AG04450 (cell line): ENCODE measurements at regions not wholly inside any gene's neighbourhood (a gene's known extent, or its start where the extent isn't known, plus 50 kb on each side); places are given as distances from the start of the nearest gene placed in this dataset.

ENCODE experiments used
- CTCF ChIA-PET: fragments of 300-600, 350-600 bp; formaldehyde crosslinking; extraction: SDS; loops from one replicate; lab custom pipeline; 2022; ENCODE audit warnings: antibody characterized with exemption, inconsistent platforms; lab: Charles Lee
- POLR2A ChIA-PET: fragments of 350-600 bp; formaldehyde crosslinking; extraction: SDS; loops from one replicate; lab custom pipeline; 2021; ENCODE audit warnings: antibody characterized with exemption, inconsistent platforms; lab: Yijun Ruan, JAX
- DNase-seq: peaks from one replicate; pipeline ENCODE4 v3.0.0-alpha.2; 2011; ENCODE audit warnings: low read depth, low spot score
- H3K27ac ChIP-seq: one replicate; pipeline ENCODE4 v1.5.1; 2012; ENCODE audit warnings: low read depth, low read length, control low read depth
- H3K27me3 ChIP-seq: one replicate; pipeline ENCODE4 v1.6.0; 2012; ENCODE audit warnings: low read length; ENCODE audit not compliant: control insufficient read depth, insufficient read depth
- H3K4me3 ChIP-seq: 2 replicates; pipeline ENCODE4 v1.5.1; 2011; ENCODE audit warnings: mild to moderate bottlenecking, low read depth, low read length, control low read depth
- H3K9me3 ChIP-seq: 2 replicates; pipeline ENCODE4 v1.5.1; 2012; ENCODE audit warnings: low read length; ENCODE audit not compliant: control insufficient read depth, insufficient read depth
- CTCF ChIP-seq: IDR thresholded peaks from 2 replicates; pipeline ENCODE4 v1.5.1; 2011; ENCODE audit warnings: low read depth, low read length, control low read depth, inconsistent platforms

DNA sequence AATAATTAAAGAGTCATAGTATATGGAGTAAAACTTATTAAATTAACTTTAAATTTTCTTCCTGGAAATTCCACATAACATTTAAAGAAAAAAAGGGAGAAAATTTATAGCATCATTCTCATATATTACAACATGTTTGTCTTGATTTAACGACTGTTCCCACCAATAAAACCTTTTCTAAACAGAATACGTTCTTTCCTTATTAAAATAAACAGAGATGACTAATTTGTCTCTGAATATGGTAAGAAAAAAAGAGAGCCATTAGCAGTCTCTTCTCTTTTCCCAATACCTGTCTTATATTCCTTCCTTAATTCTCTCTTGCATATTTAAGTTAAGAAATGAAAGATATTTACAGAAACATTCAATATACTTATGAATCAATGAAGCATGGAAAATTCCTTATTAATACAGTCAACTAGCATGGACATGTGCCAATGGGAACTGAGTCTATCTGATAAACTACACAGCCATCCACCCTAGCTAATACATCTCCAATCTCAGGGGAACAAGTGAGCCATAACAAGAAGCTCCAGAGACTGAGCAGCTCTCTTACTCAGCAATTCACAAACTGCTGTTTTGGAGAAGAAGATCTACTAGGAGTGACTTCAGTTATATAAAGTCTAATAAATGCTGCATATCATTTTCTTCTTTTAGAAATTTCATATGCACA lies 347.1 kb upstream of the MANEA start:
- H3K27ac ChIP-seq, result no peak overlapping the region
- H3K4me3 ChIP-seq, result no peak overlapping the region
- no peaks in the 10 kb centered on the region for H3K27me3 ChIP-seq
- POLR2A ChIA-PET, result no interaction called here
- CTCF ChIA-PET, result no interaction called here
- no peak for DNase-seq
- no peaks in the 10 kb centered on the region for H3K9me3 ChIP-seq
- no peak for TF ChIP-seq CTCF

GRCh38 chr6:95231416-95231815 lies 345.9 kb upstream of the MANEA start:
- H3K27ac ChIP-seq, result no peak overlapping the region
- TF ChIP-seq CTCF, result no peak
- CTCF ChIA-PET, result no interaction called here
- POLR2A ChIA-PET, result no interaction called here
- H3K9me3 ChIP-seq, result no peaks in the 10 kb centered on the region
- no peaks in the 10 kb centered on the region for H3K27me3 ChIP-seq
- H3K4me3 ChIP-seq, result no peak overlapping the region
- DNase-seq, result no peak

DNA sequence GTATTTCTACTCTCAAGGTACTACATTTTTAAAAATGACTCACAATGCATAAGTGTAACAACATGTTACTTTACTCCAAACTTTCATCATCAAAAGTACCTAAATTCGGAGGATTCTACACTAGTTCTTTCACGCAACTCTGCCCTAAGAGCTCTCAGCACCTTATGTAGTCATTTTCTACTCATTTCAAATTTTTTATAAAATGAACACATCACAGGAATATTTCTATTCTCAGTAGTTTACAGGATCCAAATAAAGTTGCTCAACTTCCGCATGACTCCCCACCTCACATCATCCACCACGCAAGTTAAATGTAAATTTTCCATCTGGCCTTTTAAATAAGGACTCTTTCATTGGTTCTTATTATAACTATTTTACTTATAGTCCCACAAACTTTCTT lies 344.9 kb upstream of the MANEA start:
- H3K9me3 ChIP-seq, result no peaks in the 10 kb centered on the region
- no peak overlapping the region for H3K4me3 ChIP-seq
- no peak overlapping the region for H3K27ac ChIP-seq
- no peak for TF ChIP-seq CTCF
- no peaks in the 10 kb centered on the region for H3K27me3 ChIP-seq
- peak; percentile 7 for DNase-seq
- POLR2A ChIA-PET, result no interaction called here
- CTCF ChIA-PET, result no interaction called here

- Histone ChIP-seq H3K27me3 (no peaks in the 10 kb centered on the region), H3K27ac (no peak overlapping the region), H3K4me3 (no peak overlapping the region), H3K9me3 (no peaks in the 10 kb centered on the region)
- TF ChIP-seq CTCF, result no peak
- CTCF ChIA-PET, result no interaction called here
- POLR2A ChIA-PET, result no interaction called here
- DNase-seq, result no peak
Measured at GRCh38 chr6:95233879-95234278, 343.5 kb upstream of the MANEA start.

DNA sequence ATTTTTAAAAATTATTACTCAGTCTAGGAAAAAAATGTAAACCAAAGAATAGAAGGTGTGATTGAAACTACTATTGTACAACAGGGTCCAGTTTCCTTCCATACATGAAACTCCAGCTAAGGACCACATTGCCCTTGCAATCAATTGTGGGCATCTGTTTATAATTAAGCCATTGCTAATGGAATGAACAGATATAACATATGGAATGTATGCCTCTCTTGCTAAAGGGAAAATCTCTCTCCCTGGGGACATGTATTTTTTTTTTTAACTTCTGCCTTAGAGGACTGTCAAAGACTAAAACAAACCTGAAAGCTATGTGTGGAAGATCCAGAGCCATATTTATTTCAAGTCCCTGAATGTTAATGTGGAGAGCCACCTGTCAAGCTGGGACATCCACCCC lies 336.8 kb upstream of the MANEA start:
- H3K4me3 ChIP-seq, result no peak overlapping the region
- ChIA-PET CTCF (no interaction called here), POLR2A (no interaction called here)
- TF ChIP-seq CTCF, result no peak
- no peaks in the 10 kb centered on the region for H3K9me3 ChIP-seq
- H3K27me3 ChIP-seq, result no peaks in the 10 kb centered on the region
- H3K27ac ChIP-seq, result no peak overlapping the region
- no peak for DNase-seq
